CMK (cell line): ENCODE measurements at regions not wholly inside any gene's neighbourhood (a gene's known extent, or its start where the extent isn't known, plus 50 kb on each side); places are given as distances from the start of the nearest gene placed in this dataset.
"Not testable (repeated sequence)": the region's sequence is repeated elsewhere in the genome, so short reads cannot be mapped to it uniquely, and the experiment has no call there.

Experiments
- DNase-seq: peaks from one replicate; pipeline ENCODE4 v3.0.0-alpha.2; 2010; ENCODE audit warnings: low read depth

DNA sequence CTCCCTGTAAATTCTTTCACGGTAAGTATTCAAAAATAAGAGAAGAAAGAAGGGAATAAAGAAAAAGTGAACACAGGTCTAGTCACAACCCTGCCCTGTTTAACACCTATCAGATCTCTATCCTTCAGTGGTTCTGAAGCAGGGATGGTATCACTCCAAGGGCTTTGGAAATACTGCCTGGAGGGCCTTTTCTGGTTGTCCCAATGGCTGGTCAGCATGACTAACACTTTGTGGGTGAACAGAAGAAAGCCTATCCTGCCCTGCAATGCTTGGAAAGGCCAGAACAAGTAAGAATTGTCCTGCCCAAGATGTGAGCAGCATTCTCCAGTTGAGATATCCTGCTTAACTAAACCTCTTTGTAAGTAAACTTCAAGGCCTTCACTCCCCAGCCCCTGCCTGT lies 124.9 kb downstream of the TMEM167A start:
- DNase-seq, result no peak

DNA sequence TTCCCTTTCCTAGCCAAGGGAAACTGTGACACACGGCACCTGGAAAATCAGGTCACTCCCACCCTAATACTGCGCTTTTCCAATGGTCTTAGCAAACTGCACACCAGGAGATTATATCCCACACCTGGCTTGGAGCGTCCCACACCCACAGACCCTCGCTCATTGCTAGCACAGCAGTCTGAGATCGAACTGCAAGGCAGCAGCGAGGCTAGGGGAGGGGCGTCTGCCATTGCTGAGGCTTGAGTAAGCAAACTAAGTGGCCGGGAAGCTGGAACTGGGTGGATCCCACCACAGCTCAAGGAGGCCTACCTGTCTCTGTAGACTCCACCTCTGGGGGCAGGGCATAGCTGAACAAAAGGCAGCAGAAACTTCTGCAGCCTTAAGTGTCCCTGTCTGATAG lies 132.9 kb downstream of the TMEM167A start:
- DNase-seq, result not testable (repeated sequence)

DNA sequence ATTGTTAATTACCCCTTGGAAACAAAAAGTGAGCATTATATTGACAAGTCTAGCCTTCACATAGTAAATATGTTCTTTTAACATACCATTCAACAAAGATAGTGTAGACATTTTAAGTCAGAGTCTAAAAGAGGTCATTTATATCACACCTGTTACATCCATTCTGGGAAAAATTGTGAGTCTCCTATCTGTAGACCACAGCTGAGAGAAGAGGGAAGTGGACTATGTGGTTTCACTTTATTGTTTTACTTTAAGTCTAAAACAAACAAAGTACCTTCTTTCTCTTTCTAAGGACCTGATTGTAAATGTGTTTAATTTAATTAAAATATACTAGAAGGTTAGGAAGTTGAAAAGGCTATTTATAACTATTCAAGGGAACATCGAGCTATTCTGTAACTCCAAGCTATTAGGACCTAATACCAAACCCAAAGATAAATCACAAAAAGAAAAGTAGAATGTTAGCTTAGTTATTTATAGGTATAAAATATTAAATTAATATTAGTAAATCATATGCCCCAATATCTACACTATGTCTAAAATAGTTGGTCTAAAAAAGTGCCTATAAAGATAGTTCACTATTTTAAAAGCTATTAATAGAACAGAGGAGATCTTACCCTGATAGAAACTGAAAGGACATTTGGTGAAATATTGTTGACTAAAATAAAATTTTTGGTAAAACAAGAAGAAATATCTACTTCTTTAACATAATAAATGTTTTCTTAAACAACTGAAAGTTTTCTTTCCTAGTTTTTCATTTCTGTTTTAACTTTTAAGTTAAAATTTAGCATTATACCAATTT lies 134.9 kb downstream of the TMEM167A start:
- no peak for DNase-seq

GRCh38 chr5:82938901-82939725 lies 138.1 kb downstream of the TMEM167A start:
- DNase-seq, result no peak

DNA sequence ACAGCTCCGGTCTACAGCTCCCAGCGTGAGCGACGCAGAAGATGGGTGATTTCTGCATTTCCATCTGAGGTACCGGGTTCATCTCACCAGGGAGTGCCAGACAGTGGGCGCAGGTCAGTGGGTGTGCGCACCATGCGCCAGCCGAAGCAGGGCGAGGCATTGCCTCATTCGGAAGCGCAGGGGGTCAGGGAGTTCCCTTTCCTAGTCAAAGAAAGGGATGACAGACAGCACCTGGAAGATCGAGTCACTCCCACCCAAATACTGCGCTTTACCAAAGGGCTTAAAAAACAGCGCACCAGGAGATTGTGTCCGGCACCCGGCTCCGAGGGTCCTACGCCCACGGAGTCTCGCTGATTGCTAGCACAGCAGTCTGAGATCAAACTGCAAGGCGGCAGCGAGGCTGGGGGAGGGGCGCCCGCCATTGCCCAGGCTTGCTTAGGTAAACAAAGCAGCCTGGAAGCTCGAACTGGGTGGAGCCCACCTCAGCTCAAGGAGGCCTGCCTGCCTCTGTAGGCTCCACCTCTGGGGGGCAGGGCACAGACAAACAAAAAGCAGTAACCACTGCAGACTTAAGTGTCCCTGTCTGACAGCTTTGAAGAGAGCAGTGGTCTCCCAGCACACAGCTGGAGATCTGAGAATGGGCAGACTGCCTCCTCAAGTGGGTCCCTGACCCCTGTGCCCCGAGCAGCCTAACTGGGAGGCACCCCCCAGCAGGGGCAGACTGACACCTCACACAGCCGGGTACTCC lies 144.5 kb downstream of the TMEM167A start:
- DNase-seq, result not testable (repeated sequence)

DNA sequence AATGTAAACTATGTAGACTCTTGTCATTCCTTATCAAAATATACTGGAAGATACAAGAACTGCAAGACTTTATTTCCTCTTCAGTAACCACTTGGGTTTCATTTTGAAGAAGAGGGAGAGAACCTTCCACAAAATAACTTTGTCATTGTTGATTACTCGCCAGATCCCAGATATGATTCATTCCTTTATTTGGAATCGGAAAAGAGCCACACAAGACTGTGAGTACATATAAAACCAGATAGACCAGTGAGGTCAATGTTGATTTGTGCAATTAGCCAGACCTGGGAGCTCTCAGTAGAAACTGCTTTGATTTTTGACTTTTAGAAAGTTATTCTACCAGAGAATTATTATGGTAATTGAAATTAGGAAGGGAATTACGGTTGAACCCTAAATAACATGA lies 146.1 kb downstream of the TMEM167A start:
- DNase-seq, result no peak

DNA sequence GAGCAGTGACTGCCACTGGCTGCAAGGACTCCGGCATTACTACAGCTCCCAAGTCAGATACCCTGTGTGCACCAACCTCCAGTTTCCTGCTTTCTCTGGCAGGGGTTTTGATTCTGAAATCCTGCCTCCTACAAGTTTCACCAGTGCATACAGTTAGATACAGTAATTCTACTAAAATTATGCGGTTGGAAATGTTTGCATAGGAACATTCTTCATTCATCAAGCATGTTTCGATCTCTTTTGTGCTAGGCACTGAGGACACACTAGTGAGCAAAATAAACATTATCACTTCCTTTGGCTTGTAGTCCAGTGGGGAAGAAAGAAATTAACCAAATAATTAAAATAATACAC lies 152.2 kb downstream of the TMEM167A start:
- no peak for DNase-seq

GRCh38 chr5:82924226-82925060 lies 152.8 kb downstream of the TMEM167A start:
- DNase-seq, result no peak

- DNase-seq, result no peak
Observed at GRCh38 chr5:82922086-82922734, 155.0 kb downstream of the TMEM167A start.

DNA sequence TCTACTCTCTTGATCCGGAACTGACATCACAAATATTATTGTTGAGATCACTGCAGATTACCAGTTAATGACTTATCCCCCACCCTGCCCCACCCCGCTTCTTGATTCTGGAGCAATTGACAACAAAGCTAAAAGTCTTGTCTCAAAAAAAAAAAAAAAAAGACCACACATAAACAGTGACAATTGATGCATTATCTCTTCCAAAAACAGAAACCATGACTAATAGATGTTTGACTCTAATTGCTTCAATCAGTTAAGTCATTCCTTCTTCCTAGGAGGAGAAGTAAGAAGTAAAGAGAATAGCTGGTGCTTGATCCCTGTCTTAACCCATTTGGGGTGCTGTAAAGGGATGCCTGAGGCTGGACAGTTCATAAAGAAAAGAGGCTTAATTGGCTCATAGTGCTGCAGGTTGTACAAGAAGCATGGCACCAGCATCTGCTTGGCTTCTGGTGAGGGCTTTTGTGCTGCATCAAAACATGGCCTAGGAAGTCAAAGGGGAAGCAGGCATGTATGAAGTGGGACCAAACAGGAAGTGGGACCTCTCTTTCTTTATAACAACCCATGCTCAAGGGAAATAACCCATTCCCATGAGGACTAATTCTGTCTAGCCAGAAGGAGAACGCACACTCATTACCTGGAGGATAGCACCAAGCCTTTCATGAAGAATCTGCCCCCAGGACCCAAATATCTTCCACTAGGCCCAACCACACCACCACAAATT lies 158.7 kb downstream of the TMEM167A start:
- DNase-seq, result no peak

GRCh38 chr5:82917584-82917983 lies 159.6 kb downstream of the TMEM167A start:
- DNase-seq, result no peak

DNA sequence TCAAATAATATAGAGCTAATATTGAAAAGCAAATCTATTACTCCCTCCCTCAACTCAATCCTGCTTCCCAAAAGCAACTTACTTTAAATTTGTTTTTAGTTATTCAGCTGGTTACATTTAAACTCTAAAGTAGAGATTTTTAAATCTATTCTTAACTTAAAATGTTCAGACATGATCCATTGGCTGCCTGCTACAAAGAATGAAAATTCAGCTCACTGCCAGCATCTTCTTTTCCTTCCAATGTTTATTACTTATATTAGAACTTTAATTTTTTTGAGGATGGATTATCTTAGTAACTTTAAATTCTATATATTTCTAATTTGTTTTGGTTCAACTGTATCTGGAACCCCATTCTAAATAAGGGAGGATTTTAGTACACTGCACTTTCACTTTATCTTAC lies 163.2 kb downstream of the TMEM167A start:
- no peak for DNase-seq

DNA sequence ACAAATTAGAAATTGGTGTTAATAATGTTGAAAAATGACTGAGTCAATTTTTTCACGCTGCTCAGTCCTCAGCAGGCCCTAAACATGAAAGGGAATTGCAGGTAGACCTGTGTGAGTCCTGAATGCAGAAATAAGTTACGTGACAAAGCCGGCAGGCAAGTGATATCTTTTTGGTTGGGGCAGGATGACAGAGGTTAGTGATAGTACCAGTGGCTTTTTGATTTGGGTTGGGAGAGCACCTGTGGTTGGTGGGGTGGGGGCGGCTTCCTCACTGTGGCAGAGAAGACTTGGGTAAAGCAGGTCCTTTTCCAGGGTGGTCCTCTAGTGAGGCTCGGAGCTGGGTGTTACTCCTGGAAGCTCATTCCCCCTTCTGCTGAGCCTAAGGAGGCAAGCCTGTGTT lies 164.7 kb downstream of the TMEM167A start:
- DNase-seq, result no peak

GRCh38 chr5:82911910-82912309 lies 165.3 kb downstream of the TMEM167A start:
- no peak for DNase-seq

GRCh38 chr5:82910905-82911304 lies 166.3 kb downstream of the TMEM167A start:
- DNase-seq, result no peak

GRCh38 chr5:82910491-82910890 lies 166.7 kb downstream of the TMEM167A start:
- DNase-seq, result no peak

DNA sequence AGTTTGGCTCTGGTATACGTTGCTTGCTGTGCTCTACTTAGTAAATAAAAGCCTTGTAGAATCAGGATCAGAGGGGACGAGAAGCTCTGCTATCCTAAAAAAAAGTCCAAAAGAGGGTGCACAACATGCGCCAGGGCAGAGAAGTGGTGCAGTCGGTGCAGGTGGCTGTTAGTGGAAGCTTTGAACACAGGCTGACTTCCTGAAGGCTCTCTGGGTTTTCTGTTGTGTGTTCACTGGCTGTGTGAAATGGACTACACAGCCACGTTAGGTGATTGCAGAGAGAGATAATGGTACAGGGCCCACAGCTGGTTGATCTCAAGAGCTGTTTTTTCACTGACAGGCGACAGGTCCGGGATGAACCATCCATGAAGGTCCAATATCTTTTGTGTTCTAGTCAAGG lies 167.4 kb downstream of the TMEM167A start:
- no peak for DNase-seq

DNA sequence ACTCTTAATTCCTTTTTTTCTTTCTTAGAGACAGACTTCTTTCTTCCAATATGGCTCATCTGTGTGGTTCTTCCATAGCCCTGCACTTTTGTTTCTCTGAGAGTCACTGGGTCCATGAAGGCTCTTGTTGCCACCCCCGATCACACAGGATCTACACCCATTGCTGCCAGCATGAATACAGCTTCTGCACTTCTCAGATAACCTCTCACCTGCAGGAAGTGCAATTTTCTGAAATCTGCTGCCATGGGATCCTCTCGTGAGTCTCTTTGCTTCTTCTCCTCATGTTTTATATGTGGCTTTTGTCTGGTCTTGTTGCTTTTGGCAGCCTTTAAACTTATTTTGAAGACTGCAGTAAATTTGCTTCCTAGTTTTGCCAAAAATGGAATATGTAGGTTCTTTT lies 171.2 kb downstream of the TMEM167A start:
- DNase-seq, result peak; percentile 8

DNA sequence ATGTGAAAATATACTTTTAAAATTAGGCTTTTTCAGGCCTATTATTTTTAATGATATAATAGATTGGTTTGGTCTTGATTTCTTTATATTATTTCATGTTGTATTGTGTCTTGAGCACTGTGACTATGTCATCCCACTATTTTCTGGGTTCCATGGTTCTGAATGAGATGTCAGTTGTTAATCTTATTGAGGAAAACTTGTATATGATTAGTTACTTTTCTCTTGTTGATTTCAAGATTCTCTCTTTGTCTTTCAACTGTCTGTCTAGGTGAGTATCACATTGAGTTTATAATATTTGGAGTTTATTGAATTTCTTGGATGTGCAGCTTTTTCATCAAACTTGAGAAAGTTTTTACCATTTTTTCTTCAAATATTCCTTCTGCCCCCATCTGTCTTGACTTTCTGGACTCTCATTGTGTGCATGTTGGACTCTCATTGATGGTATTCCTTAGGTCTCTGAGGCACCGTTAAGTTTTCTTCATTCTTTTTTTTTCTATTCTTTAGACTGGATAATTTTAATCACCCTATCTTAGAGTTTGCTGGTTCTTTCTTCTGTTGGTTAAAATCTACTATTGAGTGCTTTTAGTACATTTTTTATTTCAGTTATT lies 175.8 kb downstream of the TMEM167A start:
- DNase-seq, result no peak

GRCh38 chr5:82894716-82895115 lies 182.5 kb downstream of the TMEM167A start:
- no peak for DNase-seq
